ENCODE measurements at regions not wholly inside any gene's neighbourhood (a gene's known extent, or its start where the extent isn't known, plus 50 kb on each side); places are given as distances from the start of the nearest gene placed in this dataset.
A peak's percentile ranks its signal among the peaks of the same experiment; 100 is the strongest.

DNA sequence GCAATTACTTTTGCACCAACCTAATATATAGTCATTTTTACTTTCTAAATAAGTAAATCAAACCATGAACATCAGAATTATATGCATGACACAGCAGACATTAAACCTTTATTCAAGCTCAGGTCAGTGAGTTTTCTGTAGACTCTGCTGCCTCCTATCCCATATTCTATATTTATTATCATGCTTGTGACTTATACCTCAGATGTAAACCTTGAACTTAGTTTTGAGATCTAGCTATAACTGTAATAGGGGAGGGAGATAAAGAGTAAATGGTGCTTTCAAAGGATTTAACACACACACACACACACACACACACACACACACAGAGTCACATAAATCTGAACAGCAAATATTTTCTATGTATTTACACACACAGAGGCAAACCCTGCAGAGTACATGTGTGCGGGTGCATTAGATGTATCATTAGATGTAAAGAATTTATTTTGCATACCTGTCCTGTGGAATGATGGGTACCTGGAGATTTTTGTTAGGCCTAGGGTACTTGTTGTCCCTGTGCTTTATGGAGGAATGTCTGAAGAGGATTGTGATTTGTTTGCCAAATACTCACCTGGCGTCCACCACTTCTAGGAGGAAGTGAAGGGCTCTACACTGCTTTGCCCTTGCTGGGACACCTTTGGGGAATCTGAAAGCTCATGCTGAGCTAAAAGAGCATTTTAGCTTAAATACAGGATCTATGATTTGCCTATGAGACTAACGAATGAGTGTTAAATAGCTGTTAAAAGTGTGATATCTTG lies 521.9 kb downstream of the KLF5 start:
- H3K4me3 ChIP-seq (ENCODE audit: low read length) = no peak overlapping the region
- TF ChIP-seq, protein P1, sequence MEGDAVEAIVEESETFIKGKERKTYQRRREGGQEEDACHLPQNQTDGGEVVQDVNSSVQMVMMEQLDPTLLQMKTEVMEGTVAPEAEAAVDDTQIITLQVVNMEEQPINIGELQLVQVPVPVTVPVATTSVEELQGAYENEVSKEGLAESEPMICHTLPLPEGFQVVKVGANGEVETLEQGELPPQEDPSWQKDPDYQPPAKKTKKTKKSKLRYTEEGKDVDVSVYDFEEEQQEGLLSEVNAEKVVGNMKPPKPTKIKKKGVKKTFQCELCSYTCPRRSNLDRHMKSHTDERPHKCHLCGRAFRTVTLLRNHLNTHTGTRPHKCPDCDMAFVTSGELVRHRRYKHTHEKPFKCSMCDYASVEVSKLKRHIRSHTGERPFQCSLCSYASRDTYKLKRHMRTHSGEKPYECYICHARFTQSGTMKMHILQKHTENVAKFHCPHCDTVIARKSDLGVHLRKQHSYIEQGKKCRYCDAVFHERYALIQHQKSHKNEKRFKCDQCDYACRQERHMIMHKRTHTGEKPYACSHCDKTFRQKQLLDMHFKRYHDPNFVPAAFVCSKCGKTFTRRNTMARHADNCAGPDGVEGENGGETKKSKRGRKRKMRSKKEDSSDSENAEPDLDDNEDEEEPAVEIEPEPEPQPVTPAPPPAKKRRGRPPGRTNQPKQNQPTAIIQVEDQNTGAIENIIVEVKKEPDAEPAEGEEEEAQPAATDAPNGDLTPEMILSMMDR (IDR thresholded peaks at IDR 0.05; ENCODE audit: insufficient read depth, low read depth, low read length, missing control alignments) = no peak
- no peak for DNase-seq (ENCODE audit: low read depth)

DNA sequence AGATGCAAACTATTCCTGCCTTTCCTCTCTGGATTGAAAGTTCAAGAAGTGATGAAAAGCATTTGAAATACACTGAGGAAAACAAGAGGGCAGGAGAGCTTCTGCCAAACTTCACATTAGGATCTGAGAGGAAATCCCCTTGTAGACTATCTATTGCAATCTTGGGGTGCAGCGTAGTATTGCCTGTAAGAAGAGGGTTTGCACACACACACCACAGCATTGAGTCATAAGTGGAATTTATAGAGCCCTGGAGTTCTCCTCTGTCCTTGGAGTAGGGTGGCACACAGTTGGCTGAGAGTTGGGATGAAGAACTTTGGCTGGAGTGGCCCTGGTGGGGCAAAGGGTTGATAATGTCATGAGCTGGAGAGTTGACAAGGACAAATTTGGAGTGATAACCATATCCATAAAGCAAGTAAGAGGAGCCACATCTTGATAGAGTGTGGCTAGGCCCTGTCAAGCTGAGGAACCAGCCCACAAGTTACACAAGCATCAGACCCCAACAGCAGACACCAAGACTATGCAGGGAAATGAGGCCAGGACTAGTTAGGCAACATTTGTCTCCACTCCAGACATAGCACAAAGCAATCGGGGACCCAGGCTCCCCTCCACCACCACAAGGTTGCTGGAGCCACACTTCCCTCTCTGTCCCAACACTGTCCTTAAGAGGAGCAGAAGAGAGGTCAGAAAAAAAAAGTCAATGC lies 520.9 kb downstream of the KLF5 start:
- TF ChIP-seq, protein P1 (IDR thresholded peaks at IDR 0.05; ENCODE audit: insufficient read depth, low read depth, low read length, missing control alignments) = no peak
- DNase-seq (ENCODE audit: low read depth) = no peak
- H3K4me3 ChIP-seq (ENCODE audit: low read length) = no peak overlapping the region

DNA sequence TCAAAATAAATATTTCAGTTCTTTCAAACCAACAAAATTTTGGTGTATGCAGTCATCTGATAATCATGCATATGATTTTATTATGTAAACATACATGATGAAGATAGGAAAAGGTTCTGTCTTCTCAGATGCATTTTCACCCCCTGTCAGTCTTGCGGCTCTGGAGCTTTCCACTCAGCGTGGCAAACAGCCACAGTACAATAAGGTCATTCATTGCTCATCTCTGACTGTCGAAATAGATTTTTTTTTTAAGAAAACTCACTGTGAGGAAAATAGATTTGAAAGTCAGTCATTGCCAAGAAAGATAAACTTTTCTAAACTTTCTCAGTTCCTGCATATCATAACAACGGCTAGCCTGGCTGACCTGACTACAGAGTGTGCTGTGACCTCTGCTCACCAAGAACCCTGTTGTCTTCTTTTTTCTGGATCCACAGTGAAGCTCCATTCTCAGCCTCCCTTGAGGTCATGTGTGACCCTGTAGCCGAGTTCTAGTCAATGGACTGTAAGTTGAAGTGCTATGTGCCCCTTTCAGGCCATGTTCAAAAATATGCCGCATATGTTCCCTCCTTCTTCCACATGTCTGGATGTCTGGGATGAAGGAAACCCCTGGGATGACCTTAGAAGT lies 519.6 kb downstream of the KLF5 start:
- DNase-seq (ENCODE audit: low read depth) = peak; percentile 23
- TF ChIP-seq, protein P1 (IDR thresholded peaks at IDR 0.05; ENCODE audit: insufficient read depth, low read depth, low read length, missing control alignments) = no peak
- no peak overlapping the region for H3K4me3 ChIP-seq (ENCODE audit: low read length)

DNA sequence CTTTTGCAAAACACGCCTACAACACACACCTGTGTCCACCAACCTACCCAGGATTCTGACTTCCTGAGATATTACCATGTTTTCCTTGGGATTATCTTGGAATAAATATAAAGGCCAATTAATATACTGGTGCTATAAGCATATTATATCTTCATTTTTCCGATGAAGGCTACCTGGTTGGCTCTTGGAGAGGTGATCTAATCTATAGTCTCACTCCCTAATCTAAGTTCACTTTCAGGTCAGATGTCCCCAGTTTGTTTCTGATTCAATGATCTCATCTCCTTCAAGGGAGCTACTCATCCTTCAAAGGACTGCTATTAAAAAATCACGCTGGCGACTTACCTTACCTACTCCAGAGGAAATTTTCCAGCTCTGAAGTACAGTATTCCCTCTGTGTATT lies 517.5 kb downstream of the KLF5 start:
- DNase-seq (ENCODE audit: low read depth) = no peak
- TF ChIP-seq, protein P1 (IDR thresholded peaks at IDR 0.05; ENCODE audit: insufficient read depth, low read depth, low read length, missing control alignments) = no peak

DNA sequence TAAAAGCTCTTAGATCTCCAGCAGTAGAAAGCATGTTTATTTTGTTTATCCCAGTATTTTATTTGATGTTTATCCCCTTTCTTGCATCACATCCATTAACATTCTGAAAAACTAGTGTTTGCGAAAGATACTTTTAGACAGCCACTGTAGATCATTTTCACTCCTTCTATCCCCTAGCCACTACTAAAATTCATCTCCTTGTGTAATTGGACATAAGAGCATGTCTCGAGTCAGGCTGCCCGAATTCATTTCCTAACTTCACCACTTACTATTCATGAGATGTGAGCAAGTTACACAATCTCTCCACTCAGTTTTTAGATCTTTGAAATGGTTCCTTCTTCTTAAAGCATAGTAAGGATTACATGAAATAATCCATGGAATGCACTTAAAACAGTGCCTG lies 514.0 kb downstream of the KLF5 start:
- no peak for DNase-seq (ENCODE audit: low read depth)
- TF ChIP-seq, protein P1 (IDR thresholded peaks at IDR 0.05; ENCODE audit: insufficient read depth, low read depth, low read length, missing control alignments) = no peak
- H3K4me3 ChIP-seq (ENCODE audit: low read length) = no peak overlapping the region

More for the DNA sequence above, 517.5 kb downstream of the KLF5 start:
- H3K4me3 ChIP-seq (ENCODE audit: low read length) = no peak overlapping the region

DNA sequence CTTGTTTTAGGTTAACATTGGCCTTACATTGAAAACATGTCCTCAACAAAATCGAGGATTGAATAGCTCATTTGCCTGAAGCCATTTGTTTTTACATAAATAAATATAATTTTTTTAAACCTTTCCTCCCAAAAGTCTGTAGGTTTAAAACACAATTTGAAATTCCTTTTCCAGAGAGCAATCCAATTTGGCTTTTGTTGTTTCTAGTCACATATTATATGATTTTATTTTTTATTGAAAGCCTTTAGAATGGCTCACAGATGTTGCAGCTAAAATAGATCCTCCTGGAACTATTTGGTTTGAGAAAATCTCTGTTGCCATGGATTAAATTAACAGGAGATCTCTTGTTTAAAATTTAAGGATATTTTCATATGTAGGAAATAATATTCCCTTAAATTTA lies 512.6 kb downstream of the KLF5 start:
- no peak for DNase-seq (ENCODE audit: low read depth)
- TF ChIP-seq, protein P1 (IDR thresholded peaks at IDR 0.05; ENCODE audit: insufficient read depth, low read depth, low read length, missing control alignments) = no peak
- H3K4me3 ChIP-seq (ENCODE audit: low read length) = no peak overlapping the region
